ENCODE measurements at regions not wholly inside any gene's neighbourhood (a gene's known extent, or its start where the extent isn't known, plus 50 kb on each side); places are given as distances from the start of the nearest gene placed in this dataset.
"Not testable (repeated sequence)": the region's sequence is repeated elsewhere in the genome, so short reads cannot be mapped to it uniquely, and the experiment has no call there.

- Mint-ChIP-seq H3K36me3 (no peaks in the 10 kb centered on the region), H3K27me3 (peaks cover 3% of the 10 kb centered on the region), H3K27ac (no peak overlapping the region), H3K9me3 (no peaks in the 10 kb centered on the region), H3K4me3 (no peak overlapping the region), H3K4me1 (ENCODE audit: low read depth) (no peaks in the 10 kb centered on the region)
- CTCF ChIA-PET, result no interaction called here
- DNase-seq, result no peak
- POLR2A ChIA-PET, result no interaction called here
- intact Hi-C loops (cut with micrococcal nuclease), result no loop called here
Measured at GRCh38 chr2:58702302-58702885, 461.3 kb upstream of the FANCL start.

GRCh38 chr2:58701688-58702301, 460.7 kb upstream of the FANCL start:
- Mint-ChIP-seq H3K27ac (no peak overlapping the region), H3K36me3 (no peaks in the 10 kb centered on the region)

GRCh38 chr2:58700591-58700990, 459.5 kb upstream of the FANCL start:
- H3K4me1 Mint-ChIP-seq (ENCODE audit: low read depth), result no peaks in the 10 kb centered on the region
- no peaks in the 10 kb centered on the region for H3K36me3 Mint-ChIP-seq
- no peak for DNase-seq
- H3K9me3 Mint-ChIP-seq, result no peaks in the 10 kb centered on the region
- no peaks in the 10 kb centered on the region for H3K27me3 Mint-ChIP-seq
- intact Hi-C loops (cut with micrococcal nuclease), result no loop called here
- H3K27ac Mint-ChIP-seq, result no peak overlapping the region
- H3K4me3 Mint-ChIP-seq, result no peak overlapping the region
- ChIA-PET CTCF (no interaction called here), POLR2A (no interaction called here)

More at GRCh38 chr2:58701688-58702301, 460.7 kb upstream of the FANCL start:
- Mint-ChIP-seq H3K4me3 (no peak overlapping the region), H3K9me3 (no peaks in the 10 kb centered on the region), H3K4me1 (ENCODE audit: low read depth) (no peaks in the 10 kb centered on the region), H3K27me3 (peaks cover 3% of the 10 kb centered on the region)
- ChIA-PET CTCF (no interaction called here), POLR2A (no interaction called here)
- intact Hi-C loops (cut with micrococcal nuclease), result no loop called here
- no peak for DNase-seq

- Mint-ChIP-seq H3K4me3 (no peak overlapping the region), H3K9me3 (no peaks in the 10 kb centered on the region), H3K36me3 (no peaks in the 10 kb centered on the region), H3K4me1 (ENCODE audit: low read depth) (no peaks in the 10 kb centered on the region), H3K27me3 (no peaks in the 10 kb centered on the region), H3K27ac (no peak overlapping the region)
- ChIA-PET POLR2A (no interaction called here), CTCF (interaction anchor here (1.2 kb wide), 1 partner anchor 13 kb away, joined by 3 read pairs; no protein-coding TSS in a partner anchor)
- intact Hi-C loops (cut with micrococcal nuclease), result no loop called here
- no peak for DNase-seq
Measured at GRCh38 chr2:58699411-58699810, 458.3 kb upstream of the FANCL start.

- no peak for DNase-seq
- Mint-ChIP-seq H3K27me3 (no peaks in the 10 kb centered on the region), H3K4me1 (ENCODE audit: low read depth) (no peaks in the 10 kb centered on the region), H3K4me3 (no peak overlapping the region), H3K9me3 (peaks cover 2% of the 10 kb centered on the region), H3K27ac (no peak overlapping the region), H3K36me3 (no peaks in the 10 kb centered on the region)
- POLR2A ChIA-PET, result no interaction called here
- intact Hi-C loops (cut with micrococcal nuclease), result no loop called here
- CTCF ChIA-PET, result interaction anchor here (1.2 kb wide), 1 partner anchor 12 kb away, joined by 3 read pairs; no protein-coding TSS in a partner anchor
Measured at GRCh38 chr2:58698620-58699019, 457.5 kb upstream of the FANCL start.

GRCh38 chr2:58694114-58694513, 453.0 kb upstream of the FANCL start:
- H3K36me3 Mint-ChIP-seq; DNase-seq; POLR2A ChIA-PET; H3K4me3 Mint-ChIP-seq; H3K27ac Mint-ChIP-seq; H3K9me3 Mint-ChIP-seq; CTCF ChIA-PET; H3K4me1 Mint-ChIP-seq (ENCODE audit: low read depth); intact Hi-C loops (cut with micrococcal nuclease); H3K27me3 Mint-ChIP-seq: not testable (repeated sequence)

GRCh38 chr2:58691041-58691440, 449.9 kb upstream of the FANCL start:
- H3K27me3 Mint-ChIP-seq; CTCF ChIA-PET; H3K9me3 Mint-ChIP-seq; POLR2A ChIA-PET; H3K36me3 Mint-ChIP-seq; DNase-seq; intact Hi-C loops (cut with micrococcal nuclease); H3K27ac Mint-ChIP-seq; H3K4me3 Mint-ChIP-seq; H3K4me1 Mint-ChIP-seq (ENCODE audit: low read depth): not testable (repeated sequence)

- H3K36me3 Mint-ChIP-seq, result no peaks in the 10 kb centered on the region
- POLR2A ChIA-PET, result no interaction called here
- intact Hi-C loops (cut with micrococcal nuclease), result loop anchor here (10.0 kb wide), 1 partner anchor 784 kb away; no protein-coding TSS in a partner anchor
- H3K4me1 Mint-ChIP-seq (ENCODE audit: low read depth), result no peaks in the 10 kb centered on the region
- DNase-seq, result no peak
- peaks cover 2% of the 10 kb centered on the region for H3K9me3 Mint-ChIP-seq
- no peak overlapping the region for H3K27ac Mint-ChIP-seq
- no peak overlapping the region for H3K4me3 Mint-ChIP-seq
- H3K27me3 Mint-ChIP-seq, result peaks cover 2% of the 10 kb centered on the region
- CTCF ChIA-PET, result no interaction called here
Measured at GRCh38 chr2:58688813-58689212, 447.7 kb upstream of the FANCL start.

- H3K27ac Mint-ChIP-seq, result no peak overlapping the region
- DNase-seq, result no peak
- intact Hi-C loops (cut with micrococcal nuclease), result loop anchor here (10.0 kb wide), 1 partner anchor 782 kb away; no protein-coding TSS in a partner anchor
- H3K36me3 Mint-ChIP-seq, result no peaks in the 10 kb centered on the region
- CTCF ChIA-PET, result interaction anchor here (1.1 kb wide), 1 partner anchor 12 kb away, joined by 3 read pairs; no protein-coding TSS in a partner anchor
- POLR2A ChIA-PET, result no interaction called here
- peaks cover 2% of the 10 kb centered on the region for H3K27me3 Mint-ChIP-seq
- H3K4me1 Mint-ChIP-seq (ENCODE audit: low read depth), result no peaks in the 10 kb centered on the region
- no peaks in the 10 kb centered on the region for H3K9me3 Mint-ChIP-seq
- no peak overlapping the region for H3K4me3 Mint-ChIP-seq
Measured at GRCh38 chr2:58686776-58687175, 445.7 kb upstream of the FANCL start.

- Mint-ChIP-seq H3K27ac (no peak overlapping the region), H3K4me3 (no peak overlapping the region), H3K36me3 (no peaks in the 10 kb centered on the region), H3K4me1 (ENCODE audit: low read depth) (no peaks in the 10 kb centered on the region), H3K9me3 (no peaks in the 10 kb centered on the region), H3K27me3 (no peaks in the 10 kb centered on the region)
- ChIA-PET POLR2A (no interaction called here), CTCF (interaction anchor here (0.7 kb wide), 1 partner anchor 39 kb away, joined by 3 read pairs; no protein-coding TSS in a partner anchor)
- no peak for DNase-seq
- intact Hi-C loops (cut with micrococcal nuclease), result loop anchor here (10.0 kb wide), 1 partner anchor 776 kb away; no protein-coding TSS in a partner anchor
Measured at GRCh38 chr2:58680755-58681310, 439.7 kb upstream of the FANCL start.

- no peak overlapping the region for H3K4me3 Mint-ChIP-seq
- intact Hi-C loops (cut with micrococcal nuclease), result no loop called here
- no peaks in the 10 kb centered on the region for H3K36me3 Mint-ChIP-seq
- POLR2A ChIA-PET, result no interaction called here
- CTCF ChIA-PET, result no interaction called here
- no peaks in the 10 kb centered on the region for H3K9me3 Mint-ChIP-seq
- H3K27ac Mint-ChIP-seq, result no peak overlapping the region
- DNase-seq, result no peak
- H3K4me1 Mint-ChIP-seq (ENCODE audit: low read depth), result no peaks in the 10 kb centered on the region
- no peaks in the 10 kb centered on the region for H3K27me3 Mint-ChIP-seq
Measured at GRCh38 chr2:58677748-58678147, 436.6 kb upstream of the FANCL start.

- CTCF ChIA-PET, result no interaction called here
- H3K4me3 Mint-ChIP-seq, result no peak overlapping the region
Measured at GRCh38 chr2:58671675-58672074, 430.6 kb upstream of the FANCL start.

GRCh38 chr2:58669998-58670397, 428.9 kb upstream of the FANCL start:
- DNase-seq, result no peak
- H3K9me3 Mint-ChIP-seq, result no peaks in the 10 kb centered on the region
- ChIA-PET POLR2A (no interaction called here), CTCF (no interaction called here)
- no peaks in the 10 kb centered on the region for H3K4me1 Mint-ChIP-seq (ENCODE audit: low read depth)
- no peaks in the 10 kb centered on the region for H3K27me3 Mint-ChIP-seq
- no peak overlapping the region for H3K27ac Mint-ChIP-seq
- no peaks in the 10 kb centered on the region for H3K36me3 Mint-ChIP-seq
- intact Hi-C loops (cut with micrococcal nuclease), result no loop called here
- no peak overlapping the region for H3K4me3 Mint-ChIP-seq

More at GRCh38 chr2:58671675-58672074, 430.6 kb upstream of the FANCL start:
- POLR2A ChIA-PET, result no interaction called here
- Mint-ChIP-seq H3K27me3 (no peaks in the 10 kb centered on the region), H3K4me1 (ENCODE audit: low read depth) (no peaks in the 10 kb centered on the region), H3K36me3 (no peaks in the 10 kb centered on the region), H3K9me3 (no peaks in the 10 kb centered on the region), H3K27ac (no peak overlapping the region)
- intact Hi-C loops (cut with micrococcal nuclease), result no loop called here
- no peak for DNase-seq
